Sigmoid colon (tissue), 6 donors: ENCODE measurements at regions not wholly inside any gene's neighbourhood (a gene's known extent, or its start where the extent isn't known, plus 50 kb on each side); places are given as distances from the start of the nearest gene placed in this dataset.

Experiments
- DNase-seq: peaks from one replicate; pipeline ENCODE4 v3.0.0-alpha.2; 2019
- H3K27ac ChIP-seq, 4 donors: fragments of 200-600 bp; sonication (generic); one replicate each; pipeline ENCODE4 v1.5.1; 2016 to 2019; ENCODE audit warnings: mild to moderate bottlenecking in 1 of 4
- H3K27me3 ChIP-seq, 3 donors: fragments of 200-600 bp; sonication (generic); one replicate each; pipeline ENCODE4 v1.5.1; 2019; ENCODE audit warnings: mild to moderate bottlenecking in 1 of 3
- H3K36me3 ChIP-seq, 4 donors: fragments of 200-600 bp; sonication (generic); one replicate each; pipeline ENCODE4 v1.5.1; 2016 to 2019
- H3K4me1 ChIP-seq, 4 donors: fragments of 200-600 bp; sonication (generic); one replicate each; pipeline ENCODE4 v1.5.1; 2017 to 2019
- H3K4me3 ChIP-seq, 4 donors: fragments of 200-600 bp; sonication (generic); one replicate each; pipeline ENCODE4 v1.5.1; 2017 to 2019; ENCODE audit warnings: mild to moderate bottlenecking in 2 of 4, moderate library complexity in 1 of 4
- H3K9me3 ChIP-seq, 4 donors: fragments of 200-600 bp in 3 of 4; sonication (generic) in 3 of 4; one replicate each; pipeline versions ENCODE4 v1.5.1 to v1.6.1; 2013 to 2019
- CTCF ChIP-seq, 4 experiments: fragments of 450-650 bp in 3 of 4; fragments of 200-600 bp in 1 of 4; IDR thresholded peaks; one replicate each; pipeline ENCODE4 v1.5.1; 2016 to 2019; ENCODE audit warnings: antibody characterized with exemption in 4 of 4, mild to moderate bottlenecking in 3 of 4, moderate library complexity in 2 of 4
- EP300 ChIP-seq, 4 donors: sonication (generic); formaldehyde crosslinking; IDR thresholded peaks; one replicate each; pipeline ENCODE4 v1.6.1; 2017; ENCODE audit warnings: antibody characterized with exemption in 4 of 4
- POLR2A ChIP-seq, 2 donors: fragments of 450-650 bp; IDR thresholded peaks; one replicate each; pipeline ENCODE4 v1.6.1; 2016; ENCODE audit warnings: antibody characterized with exemption in 2 of 2, mild to moderate bottlenecking in 2 of 2, moderate library complexity in 2 of 2
- POLR2AphosphoS5 ChIP-seq, 4 donors: sonication (generic); formaldehyde crosslinking; IDR thresholded peaks; one replicate each; pipeline ENCODE4 v1.6.1; 2017; ENCODE audit warnings: antibody characterized with exemption in 4 of 4
- WGBS, 2 donors: extraction: QIAGEN DNeasy Blood & Tissue Kit; methylation state at CpG; one replicate each; pipeline ENCODE4 v1.1.7; 2013; 5-methylcytosine and 5-hydroxymethylcytosine counted together
- intact Hi-C: fragments of 100-400 bp; cut with DNase I; formaldehyde crosslinking; loops from one replicate; pipeline ENCODE4 v1.15.1; 2023
- donor health status: healthy with polysubstance abuse.
- donor health status: healthy.

- no peaks in the 10 kb centered on the region for H3K9me3 ChIP-seq
- H3K27ac ChIP-seq, result no peak overlapping the region
- TF ChIP-seq CTCF (IDR thresholded peaks at IDR 0.05) (no peak), POLR2A (IDR thresholded peaks at IDR 0.05) (no peak), EP300 (IDR thresholded peaks at IDR 0.05) (no peak), POLR2AphosphoS5 (IDR thresholded peaks at IDR 0.05) (no peak)
- H3K27me3 ChIP-seq, result no peaks in the 10 kb centered on the region
- no peaks in the 10 kb centered on the region for H3K4me1 ChIP-seq
- no peak for DNase-seq
- WGBS, 2 donors, result 77 to 85% methylated on average over 2 of the region's 2 CpGs
- H3K4me3 ChIP-seq, result no peak overlapping the region
- no peaks in the 10 kb centered on the region for H3K36me3 ChIP-seq
- intact Hi-C loops, result no loop called here
These were observed 161.5 kb upstream of the STXBP5 start for GRCh38 chr6:147042679-147043078.

- Histone ChIP-seq H3K4me1 (no peaks in the 10 kb centered on the region), H3K27me3 (no peaks in the 10 kb centered on the region), H3K36me3 (no peaks in the 10 kb centered on the region), H3K9me3 (no peaks in the 10 kb centered on the region), H3K4me3 (no peak overlapping the region), H3K27ac (no peak overlapping the region)
- TF ChIP-seq CTCF (IDR thresholded peaks at IDR 0.05), result no peak
- TF ChIP-seq POLR2A (IDR thresholded peaks at IDR 0.05), result no peak
- intact Hi-C loops, result no loop called here
- no peak for DNase-seq
- 94 to 97% methylated on average over 5 of the region's 5 CpGs for WGBS, 2 donors
These were observed 160.2 kb upstream of the STXBP5 start for GRCh38 chr6:147043994-147044477.

- Histone ChIP-seq H3K4me1 (no peaks in the 10 kb centered on the region), H3K27me3 (no peaks in the 10 kb centered on the region), H3K4me3 (no peak overlapping the region), H3K27ac (no peak overlapping the region), H3K36me3 (no peaks in the 10 kb centered on the region), H3K9me3 (no peaks in the 10 kb centered on the region)
- intact Hi-C loops, result no loop called here
- 73 to 79% methylated on average over 4 of the region's 4 CpGs for WGBS, 2 donors
- no peak for DNase-seq
- no peak for TF ChIP-seq POLR2AphosphoS5 (IDR thresholded peaks at IDR 0.05)
- no peak for TF ChIP-seq CTCF (IDR thresholded peaks at IDR 0.05)
- TF ChIP-seq POLR2A (IDR thresholded peaks at IDR 0.05), result no peak
- TF ChIP-seq EP300 (IDR thresholded peaks at IDR 0.05), result no peak
These were observed 157.9 kb upstream of the STXBP5 start for GRCh38 chr6:147046141-147046877.

- H3K4me3 ChIP-seq, result no peak overlapping the region
- intact Hi-C loops, result no loop called here
- H3K36me3 ChIP-seq, result no peaks in the 10 kb centered on the region
- no peaks in the 10 kb centered on the region for H3K4me1 ChIP-seq
- no peaks in the 10 kb centered on the region for H3K27me3 ChIP-seq
- H3K9me3 ChIP-seq, result no peaks in the 10 kb centered on the region
- H3K27ac ChIP-seq, result no peak overlapping the region
- DNase-seq, result no peak
- TF ChIP-seq POLR2A (IDR thresholded peaks at IDR 0.05), result no peak
- TF ChIP-seq EP300 (IDR thresholded peaks at IDR 0.05), result no peak
- WGBS, 2 donors, result 95 to 96% methylated on average over 3 of the region's 3 CpGs
These were observed 155.3 kb upstream of the STXBP5 start for GRCh38 chr6:147048930-147049329.

GRCh38 chr6:147053311-147053921 lies 150.8 kb upstream of the STXBP5 start:
- H3K4me1 ChIP-seq, result peaks cover 1 to 12% (median 8%) of the 10 kb centered on the region in 4 donors
- no peaks in the 10 kb centered on the region for H3K9me3 ChIP-seq
- H3K27me3 ChIP-seq, result no peaks in the 10 kb centered on the region
- 94 to 99% methylated on average over 2 of the region's 2 CpGs for WGBS, 2 donors
- intact Hi-C loops, result no loop called here
- no peak overlapping the region for H3K4me3 ChIP-seq
- TF ChIP-seq EP300 (IDR thresholded peaks at IDR 0.05) (no peak), POLR2A (IDR thresholded peaks at IDR 0.05) (no peak), CTCF (IDR thresholded peaks at IDR 0.05) (no peak), POLR2AphosphoS5 (IDR thresholded peaks at IDR 0.05) (no peak)
- no peak overlapping the region for H3K27ac ChIP-seq
- no peaks in the 10 kb centered on the region for H3K36me3 ChIP-seq
- no peak for DNase-seq
